IMR-90 (cell line): ENCODE measurements at regions not wholly inside any gene's neighbourhood (a gene's known extent, or its start where the extent isn't known, plus 50 kb on each side); places are given as distances from the start of the nearest gene placed in this dataset.

Source experiments
- ATAC-seq: fragments of 200-7000 bp; cut with Tn5 transposase; 2 replicates; pipeline ENCODE4 v1.9.1; 2020; ENCODE audit warnings: low read depth, mild to moderate bottlenecking, moderate library complexity
- BruUV-seq: library from RNA; stranded (reverse); fragments of 400-500 nt; replicated peaks from 2 replicates; lab custom pipeline; 2021; lab: Mats Ljungman, UMichigan
- CTCF ChIA-PET: fragments of 300-600 bp; formaldehyde crosslinking; extraction: SDS; loops from one replicate; lab custom pipeline; 2021; ENCODE audit warnings: antibody characterized with exemption; lab: Yijun Ruan, JAX
- POLR2A ChIA-PET: fragments of 300-600 bp; sonication (Branson Sonifier 250); formaldehyde crosslinking; loops from one replicate; lab custom pipeline; 2022; ENCODE audit warnings: antibody characterized with exemption; ENCODE audit not compliant: unreplicated experiment; lab: Charles Lee
- DNase-seq: peaks from one replicate; pipeline ENCODE4 v3.0.0; 2013
- H2AFZ ChIP-seq: replicated peaks from 2 replicates; pipeline ENCODE3; 2013; ENCODE audit warnings: low read length, mild to moderate bottlenecking; ENCODE audit not compliant: poor library complexity
- H2AK5ac ChIP-seq: 2 replicates; pipeline ENCODE4 v1.6.1; 2013; ENCODE audit warnings: low read depth, low read length, inconsistent platforms
- H2AK9ac ChIP-seq: replicated peaks from 2 replicates; pipeline ENCODE3; 2013; ENCODE audit warnings: mild to moderate bottlenecking, low read depth, low read length, moderate library complexity; ENCODE audit not compliant: poor library complexity
- H2BK120ac ChIP-seq: 2 replicates; pipeline ENCODE4 v1.6.1; 2013; ENCODE audit warnings: low read depth, low read length, inconsistent platforms
- H2BK15ac ChIP-seq: 3 replicates; pipeline ENCODE4 v1.6.1; 2013; ENCODE audit warnings: low read depth, low read length, inconsistent platforms
- H2BK20ac ChIP-seq: 2 replicates; pipeline ENCODE4 v1.6.1; 2013; ENCODE audit warnings: low read depth, mild to moderate bottlenecking, inconsistent platforms, low read length, moderate library complexity
- H2BK5ac ChIP-seq: 2 replicates; pipeline ENCODE4 v1.6.1; 2013; ENCODE audit warnings: mild to moderate bottlenecking, low read depth, low read length, inconsistent platforms; ENCODE audit not compliant: poor library complexity, severe bottlenecking
- H3K14ac ChIP-seq: replicated peaks from 2 replicates; pipeline ENCODE4 v1.6.1; 2013; ENCODE audit warnings: low read depth, low read length, inconsistent platforms
- H3K18ac ChIP-seq: 2 replicates; pipeline ENCODE4 v1.6.1; 2013; ENCODE audit warnings: low read depth, low read length, control low read depth
- H3K23ac ChIP-seq: 2 replicates; pipeline ENCODE4 v1.6.1; 2013; ENCODE audit warnings: low read depth, low read length, inconsistent platforms
- H3K27ac ChIP-seq: 2 replicates; pipeline ENCODE4 v1.5.1; 2013; ENCODE audit warnings: mild to moderate bottlenecking, control low read depth, low read length; ENCODE audit not compliant: insufficient read depth
- H3K27me3 ChIP-seq: 2 replicates; pipeline ENCODE4 v1.6.1; 2013; ENCODE audit warnings: low read length; ENCODE audit not compliant: control insufficient read depth, insufficient read depth
- H3K36me3 ChIP-seq: 2 replicates; pipeline ENCODE4 v1.6.1; 2013; ENCODE audit warnings: low read length, mixed read lengths; ENCODE audit not compliant: control insufficient read depth, insufficient read depth
- H3K4ac ChIP-seq: 2 replicates; pipeline ENCODE4 v1.6.1; 2013; ENCODE audit warnings: low read depth, low read length, inconsistent platforms
- H3K4me1 ChIP-seq: 2 replicates; pipeline ENCODE4 v1.6.1; 2013; ENCODE audit warnings: low read length, mixed read lengths; ENCODE audit not compliant: control insufficient read depth, insufficient read depth
- H3K4me2 ChIP-seq: 2 replicates; pipeline ENCODE4 v1.6.1; 2013; ENCODE audit warnings: low read depth, mild to moderate bottlenecking, control low read depth, low read length, moderate library complexity
- H3K4me3 ChIP-seq: 2 replicates; pipeline ENCODE4 v1.5.1; 2013; ENCODE audit warnings: low read depth, mild to moderate bottlenecking, control low read depth, low read length, moderate library complexity; ENCODE audit not compliant: insufficient read depth
- H3K56ac ChIP-seq: 2 replicates; pipeline ENCODE4 v1.6.1; 2013; ENCODE audit warnings: low read length, inconsistent platforms; ENCODE audit not compliant: insufficient read depth; ENCODE audit errors: extremely low read depth
- H3K79me1 ChIP-seq, 2 experiments: 2 replicates each; pipeline ENCODE4 v1.6.1; 2013; ENCODE audit warnings: low read length in 2 of 2, inconsistent platforms in 1 of 2, low read depth in 1 of 2
- H3K9ac ChIP-seq: 2 replicates; pipeline ENCODE4 v1.6.1; 2013; ENCODE audit warnings: low read depth, low read length, control low read depth
- H3K9me1 ChIP-seq: 2 replicates; pipeline ENCODE4 v1.6.1; 2013; ENCODE audit warnings: low read length, inconsistent platforms; ENCODE audit not compliant: insufficient read depth
- H3K9me3 ChIP-seq: 2 replicates; pipeline ENCODE4 v1.6.1; 2013; ENCODE audit warnings: low read length; ENCODE audit not compliant: control insufficient read depth, insufficient read depth
- H4K20me1 ChIP-seq: 2 replicates; pipeline ENCODE4 v1.6.1; 2013; ENCODE audit warnings: low read length, inconsistent platforms; ENCODE audit not compliant: insufficient read depth
- H4K5ac ChIP-seq: 2 replicates; pipeline ENCODE4 v1.6.1; 2013; ENCODE audit warnings: mild to moderate bottlenecking, low read depth, low read length, control low read depth
- H4K8ac ChIP-seq, 2 experiments: 2 replicates each; pipeline ENCODE4 v1.6.1; 2013; ENCODE audit warnings: low read depth in 2 of 2, low read length in 2 of 2, control low read depth in 1 of 2, inconsistent platforms in 1 of 2
- H4K91ac ChIP-seq: 2 replicates; pipeline ENCODE4 v1.6.1; 2013; ENCODE audit warnings: low read depth, low read length, inconsistent platforms; ENCODE audit not compliant: insufficient read depth
- BHLHE40 ChIP-seq: fragments of 150-350 bp; IDR thresholded peaks from 2 replicates; pipeline ENCODE4 v1.6.1; 2016; ENCODE audit warnings: mild to moderate bottlenecking, low read depth, low read length
- CEBPB ChIP-seq: IDR thresholded peaks from 2 replicates; pipeline ENCODE4 v1.6.1; 2012; ENCODE audit warnings: low read depth, low read length, improper control_type of control experiment
- CHD1 ChIP-seq: IDR thresholded peaks from 2 replicates; pipeline ENCODE4 v1.6.1; 2012; ENCODE audit warnings: low read depth, low read length, improper control_type of control experiment
- FOS ChIP-seq: fragments of 150-350 bp; IDR thresholded peaks from 2 replicates; pipeline ENCODE4 v1.6.1; 2016; ENCODE audit warnings: low read depth, low read length
- MAFK ChIP-seq: IDR thresholded peaks from 2 replicates; pipeline ENCODE4 v1.6.1; 2012; ENCODE audit warnings: low read depth, low read length, improper control_type of control experiment
- MAZ ChIP-seq: IDR thresholded peaks from 2 replicates; pipeline ENCODE4 v1.6.1; 2012; ENCODE audit warnings: low read depth, mild to moderate bottlenecking, low read length, improper control_type of control experiment, moderate library complexity, borderline replicate concordance
- MXI1 ChIP-seq: IDR thresholded peaks from 2 replicates; pipeline ENCODE4 v1.6.1; 2012; ENCODE audit warnings: low read depth, mild to moderate bottlenecking, low read length, moderate library complexity, borderline replicate concordance
- NFE2L2 ChIP-seq: fragments of 150-350 bp; IDR thresholded peaks from 2 replicates; pipeline ENCODE4 v1.6.1; 2016; ENCODE audit warnings: low read depth, mild to moderate bottlenecking, low read length
- POLR2A ChIP-seq: IDR thresholded peaks from 2 replicates; pipeline ENCODE4 v1.6.1; 2012; ENCODE audit warnings: mild to moderate bottlenecking, low read depth, low read length
- RAD21 ChIP-seq: IDR thresholded peaks from 2 replicates; pipeline ENCODE4 v1.6.1; 2012; ENCODE audit warnings: low read length, improper control_type of control experiment
- RCOR1 ChIP-seq: IDR thresholded peaks from 2 replicates; pipeline ENCODE4 v1.6.1; 2012; ENCODE audit warnings: mild to moderate bottlenecking, low read length, improper control_type of control experiment; ENCODE audit not compliant: insufficient replicate concordance
- RFX5 ChIP-seq: IDR thresholded peaks from 2 replicates; pipeline ENCODE4 v1.8.0; 2012; ENCODE audit warnings: low read depth, mild to moderate bottlenecking, low read length, moderate library complexity
- SMC3 ChIP-seq: fragments of 150-350 bp; IDR thresholded peaks from 2 replicates; pipeline ENCODE4 v1.6.1; 2016; ENCODE audit warnings: low read depth, mild to moderate bottlenecking, antibody characterized with exemption, low read length, moderate library complexity
- USF2 ChIP-seq: fragments of 150-350 bp; IDR thresholded peaks from 2 replicates; pipeline ENCODE4 v1.6.1; 2017; ENCODE audit warnings: mild to moderate bottlenecking, antibody characterized with exemption, low read length, low read depth
- WGBS, 2 experiments: methylation state at CpG; one replicate each; pipeline versions ENCODE4 v1.1.5 to v1.1.7; 2013; ENCODE audit warnings: missing lambda C conversion rate in 2 of 2; ENCODE audit not compliant: insufficient read length in 1 of 2; ENCODE audit errors: extremely low coverage in 2 of 2; 5-methylcytosine and 5-hydroxymethylcytosine counted together
- dilution Hi-C: fragments of 300-500 bp; cut with HindIII; formaldehyde crosslinking; loops from one replicate; pipeline ENCODE4 v1.14.3; 2018; ENCODE audit warnings: low sequenced_read_pairs; ENCODE audit not compliant: unreplicated experiment
- in situ Hi-C: fragments of 300-500 bp; cut with MboI; formaldehyde crosslinking; loops from 3 replicates; pipeline ENCODE4 v1.14.3; 2019; ENCODE audit warnings: low sequenced_read_pairs, inconsistent platforms, mixed read lengths
- intact Hi-C: fragments of 100-400 bp; cut with micrococcal nuclease; formaldehyde crosslinking; loops from 2 replicates; pipeline ENCODE4 v1.10.0; 2022
- TF ChIP-seq, protein P1 (sequence below): fragments of 150-350 bp; IDR thresholded peaks from 2 replicates; pipeline ENCODE4 v1.6.1; 2016; ENCODE audit warnings: low read depth, mild to moderate bottlenecking, low read length, moderate library complexity, borderline replicate concordance
- TF ChIP-seq, protein P2 (sequence below): conservative IDR thresholded peaks from 2 replicates; pipeline ENCODE4 v1.5.1; 2012; ENCODE audit warnings: mild to moderate bottlenecking, low read depth, low read length, improper control_type of control experiment

DNA sequence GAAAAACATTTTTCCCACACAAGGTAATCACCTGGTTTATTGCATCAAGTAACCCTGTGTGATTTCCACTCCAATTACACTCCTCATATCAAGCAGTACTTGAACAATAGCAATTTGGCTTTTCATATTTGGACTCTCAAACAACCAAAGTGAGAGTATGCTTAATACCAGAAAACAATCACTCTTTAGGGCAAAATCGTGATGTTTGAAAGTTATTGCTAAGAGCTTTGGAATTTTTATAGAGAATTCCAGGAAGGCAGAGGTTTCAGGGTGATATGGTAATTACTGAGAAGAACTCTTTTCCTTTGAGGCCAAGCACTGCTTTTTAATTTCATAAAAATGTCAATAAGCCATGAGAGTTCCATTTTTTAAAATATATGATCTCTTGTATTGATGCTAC is 779.5 kb upstream of the LRRTM1 start:
- TF ChIP-seq RCOR1 (no peak), RFX5 (no peak), MAZ (no peak), MAFK (no peak), NFE2L2 (no peak), CEBPB (no peak), USF2 (no peak), FOS (no peak), POLR2A (no peak), SMC3 (no peak), RAD21 (no peak), MXI1 (no peak), BHLHE40 (no peak), CHD1 (no peak)
- TF ChIP-seq, protein P1, sequence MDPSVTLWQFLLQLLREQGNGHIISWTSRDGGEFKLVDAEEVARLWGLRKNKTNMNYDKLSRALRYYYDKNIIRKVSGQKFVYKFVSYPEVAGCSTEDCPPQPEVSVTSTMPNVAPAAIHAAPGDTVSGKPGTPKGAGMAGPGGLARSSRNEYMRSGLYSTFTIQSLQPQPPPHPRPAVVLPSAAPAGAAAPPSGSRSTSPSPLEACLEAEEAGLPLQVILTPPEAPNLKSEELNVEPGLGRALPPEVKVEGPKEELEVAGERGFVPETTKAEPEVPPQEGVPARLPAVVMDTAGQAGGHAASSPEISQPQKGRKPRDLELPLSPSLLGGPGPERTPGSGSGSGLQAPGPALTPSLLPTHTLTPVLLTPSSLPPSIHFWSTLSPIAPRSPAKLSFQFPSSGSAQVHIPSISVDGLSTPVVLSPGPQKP: no peak
- TF ChIP-seq, protein P2, sequence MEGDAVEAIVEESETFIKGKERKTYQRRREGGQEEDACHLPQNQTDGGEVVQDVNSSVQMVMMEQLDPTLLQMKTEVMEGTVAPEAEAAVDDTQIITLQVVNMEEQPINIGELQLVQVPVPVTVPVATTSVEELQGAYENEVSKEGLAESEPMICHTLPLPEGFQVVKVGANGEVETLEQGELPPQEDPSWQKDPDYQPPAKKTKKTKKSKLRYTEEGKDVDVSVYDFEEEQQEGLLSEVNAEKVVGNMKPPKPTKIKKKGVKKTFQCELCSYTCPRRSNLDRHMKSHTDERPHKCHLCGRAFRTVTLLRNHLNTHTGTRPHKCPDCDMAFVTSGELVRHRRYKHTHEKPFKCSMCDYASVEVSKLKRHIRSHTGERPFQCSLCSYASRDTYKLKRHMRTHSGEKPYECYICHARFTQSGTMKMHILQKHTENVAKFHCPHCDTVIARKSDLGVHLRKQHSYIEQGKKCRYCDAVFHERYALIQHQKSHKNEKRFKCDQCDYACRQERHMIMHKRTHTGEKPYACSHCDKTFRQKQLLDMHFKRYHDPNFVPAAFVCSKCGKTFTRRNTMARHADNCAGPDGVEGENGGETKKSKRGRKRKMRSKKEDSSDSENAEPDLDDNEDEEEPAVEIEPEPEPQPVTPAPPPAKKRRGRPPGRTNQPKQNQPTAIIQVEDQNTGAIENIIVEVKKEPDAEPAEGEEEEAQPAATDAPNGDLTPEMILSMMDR: no peak
- no peaks in the 10 kb centered on the region for H4K20me1 ChIP-seq
- H3K27ac ChIP-seq: no peak overlapping the region
- no peak overlapping the region for H3K14ac ChIP-seq
- no peaks in the 10 kb centered on the region for H3K79me1 ChIP-seq
- H4K91ac ChIP-seq: no peak overlapping the region
- no peaks in the 10 kb centered on the region for H3K9me1 ChIP-seq
- no peak overlapping the region for H3K23ac ChIP-seq
- H2BK20ac ChIP-seq: no peak overlapping the region
- CTCF ChIA-PET: no interaction called here
- no peaks in the 10 kb centered on the region for H3K4me1 ChIP-seq
- H2AK9ac ChIP-seq: no peak overlapping the region
- WGBS, 2 experiments: no CpG with 5 or more reads among the region's 1 CpG
- ATAC-seq (no peak), DNase-seq (no peak)
- H2BK15ac ChIP-seq: no peak overlapping the region
- BruUV-seq: no TSS peak
- intact Hi-C loops: no loop called here
- H3K36me3 ChIP-seq: no peaks in the 10 kb centered on the region
- peaks cover 2% of the 10 kb centered on the region; the same call in 1 of the 2 replicates for H3K9me3 ChIP-seq
- H3K9ac ChIP-seq: no peak overlapping the region
- H3K4ac ChIP-seq: no peak overlapping the region
- no peak overlapping the region for H2AK5ac ChIP-seq
- H2AFZ ChIP-seq: no peak overlapping the region
- no peak overlapping the region for H4K8ac ChIP-seq
- no peak overlapping the region for H3K18ac ChIP-seq
- no peak overlapping the region for H2BK5ac ChIP-seq
- no peaks in the 10 kb centered on the region for H3K27me3 ChIP-seq
- no peak overlapping the region for H3K4me2 ChIP-seq
- no peak overlapping the region for H2BK120ac ChIP-seq
- dilution Hi-C loops: no loop called here
- POLR2A ChIA-PET: no interaction called here
- no peak overlapping the region for H4K5ac ChIP-seq
- H3K4me3 ChIP-seq: no peak overlapping the region
- no peak overlapping the region for H3K56ac ChIP-seq
- in situ Hi-C loops: no loop called here
